CD14-positive monocyte (primary cell): ENCODE measurements at regions not wholly inside any gene's neighbourhood (a gene's known extent, or its start where the extent isn't known, plus 50 kb on each side); places are given as distances from the start of the nearest gene placed in this dataset.

Source experiments
- DNase-seq, 3 donors: peaks; one replicate each; pipeline ENCODE4 v3.0.0-alpha.2; 2011 to 2022
- H2AFZ ChIP-seq: 2 replicates; pipeline ENCODE4 v1.6.0; 2012; ENCODE audit warnings: mild to moderate bottlenecking, low read depth, low read length, inconsistent platforms; ENCODE audit not compliant: insufficient read depth, poor library complexity, severe bottlenecking
- H3K27ac ChIP-seq, 2 donors: 1 replicate in 1 of 2; 2 replicates in 1 of 2; pipeline ENCODE4 v1.5.1; 2012 to 2013; ENCODE audit warnings: low read length in 2 of 2, control low read depth in 1 of 2, inconsistent platforms in 1 of 2, low read depth in 1 of 2, mild to moderate bottlenecking in 1 of 2
- H3K27me3 ChIP-seq, 2 donors: one replicate each; pipeline versions ENCODE4 v1.6.0 to v1.6.1; 2011 to 2013; ENCODE audit warnings: low read length in 2 of 2; ENCODE audit not compliant: control insufficient read depth in 2 of 2, insufficient read depth in 2 of 2
- H3K36me3 ChIP-seq, 2 donors: replicated peaks in 1 of 2; 1 replicate in 1 of 2; 2 replicates in 1 of 2; pipeline versions ENCODE4 v1.5.1 to v1.6.1; 2012 to 2013; ENCODE audit warnings: low read length in 2 of 2, control low read depth in 1 of 2, inconsistent platforms in 1 of 2, mild to moderate bottlenecking in 1 of 2; ENCODE audit not compliant: insufficient read depth in 2 of 2, control insufficient read depth in 1 of 2
- H3K4me1 ChIP-seq, 2 donors: 1 replicate in 1 of 2; 2 replicates in 1 of 2; pipeline versions ENCODE4 v1.5.1 to v1.6.1; 2012 to 2013; ENCODE audit warnings: low read length in 2 of 2, control low read depth in 1 of 2, inconsistent platforms in 1 of 2, mild to moderate bottlenecking in 1 of 2, moderate library complexity in 1 of 2; ENCODE audit not compliant: insufficient read depth in 2 of 2, control insufficient read depth in 1 of 2
- H3K4me2 ChIP-seq: replicated peaks from 2 replicates; pipeline ENCODE3; 2012; ENCODE audit warnings: low read length, moderate library complexity, mild to moderate bottlenecking; ENCODE audit not compliant: poor library complexity, severe bottlenecking; ENCODE audit errors: extremely low read depth
- H3K4me3 ChIP-seq, 3 experiments: fragments of 200-600 bp in 1 of 3; sonication (generic) in 1 of 3; replicated peaks in 1 of 3; 1 replicate in 2 of 3; 2 replicates in 1 of 3; pipeline ENCODE4 v1.5.1; 2011 to 2013; ENCODE audit warnings: low read length in 3 of 3, mild to moderate bottlenecking in 3 of 3, control low read depth in 2 of 3, low read depth in 2 of 3, inconsistent platforms in 1 of 3, moderate library complexity in 1 of 3
- H3K79me2 ChIP-seq: 2 replicates; pipeline ENCODE4 v1.6.0; 2012; ENCODE audit warnings: mild to moderate bottlenecking, control low read depth, inconsistent platforms, low read length, moderate library complexity; ENCODE audit not compliant: insufficient read depth
- H3K9ac ChIP-seq: 2 replicates; pipeline ENCODE4 v1.6.0; 2017; ENCODE audit warnings: low read length, mild to moderate bottlenecking; ENCODE audit not compliant: insufficient read depth, poor library complexity, severe bottlenecking
- H3K9me3 ChIP-seq, 2 donors: replicated peaks in 1 of 2; 1 replicate in 1 of 2; 2 replicates in 1 of 2; pipeline versions ENCODE4 v1.5.1 to v1.6.1; 2012 to 2013; ENCODE audit warnings: low read length in 2 of 2, control low read depth in 1 of 2; ENCODE audit not compliant: control insufficient read depth in 1 of 2, insufficient read depth in 1 of 2
- H4K20me1 ChIP-seq: 2 replicates; pipeline ENCODE4 v1.6.0; 2012; ENCODE audit warnings: mild to moderate bottlenecking, low read length, control low read depth, moderate library complexity; ENCODE audit not compliant: insufficient read depth
- H3K27ac Mint-ChIP-seq, 7 donors: one replicate each; pipeline ENCODE4 v1.8.0; 2020; ENCODE audit warnings: mild to moderate bottlenecking in 7 of 7, mixed read lengths in 7 of 7, moderate library complexity in 6 of 7, inconsistent platforms in 2 of 7
- H3K27me3 Mint-ChIP-seq, 3 donors: one replicate each; pipeline ENCODE4 v1.8.0; 2021 to 2022; ENCODE audit warnings: low read depth in 3 of 3, mild to moderate bottlenecking in 3 of 3, mixed read lengths in 3 of 3, moderate library complexity in 3 of 3, inconsistent platforms in 1 of 3
- H3K36me3 Mint-ChIP-seq, 2 donors: one replicate each; pipeline ENCODE4 v1.8.0; 2020; ENCODE audit warnings: mixed read lengths in 2 of 2, inconsistent platforms in 1 of 2, mild to moderate bottlenecking in 1 of 2
- H3K4me1 Mint-ChIP-seq: one replicate; pipeline ENCODE4 v1.8.0; 2020; ENCODE audit warnings: mild to moderate bottlenecking, mixed read lengths
- H3K4me3 Mint-ChIP-seq, 2 donors: one replicate each; pipeline ENCODE4 v1.8.0; 2020; ENCODE audit warnings: mild to moderate bottlenecking in 2 of 2, mixed read lengths in 2 of 2, moderate library complexity in 1 of 2
- H3K9me3 Mint-ChIP-seq, 7 donors: one replicate each; pipeline ENCODE4 v1.8.0; 2020 to 2022; ENCODE audit warnings: mixed read lengths in 7 of 7, mild to moderate bottlenecking in 6 of 7, moderate library complexity in 6 of 7, inconsistent platforms in 2 of 7
- CTCF ChIP-seq: fragments of 200-600 bp; IDR thresholded peaks from one replicate; pipeline ENCODE4 v1.8.0; 2022; ENCODE audit warnings: antibody characterized with exemption, mild to moderate bottlenecking
- WGBS: methylation state at CpG from one replicate; pipeline ENCODE4 v1.1.5; 2013; ENCODE audit warnings: missing lambda C conversion rate; ENCODE audit not compliant: insufficient coverage; 5-methylcytosine and 5-hydroxymethylcytosine counted together
- intact Hi-C, 2 donors: fragments of 100-400 bp; cut with micrococcal nuclease; formaldehyde crosslinking; loops; one replicate each; pipeline versions ENCODE4 v1.15.0 to v1.15.1; 2023

DNA sequence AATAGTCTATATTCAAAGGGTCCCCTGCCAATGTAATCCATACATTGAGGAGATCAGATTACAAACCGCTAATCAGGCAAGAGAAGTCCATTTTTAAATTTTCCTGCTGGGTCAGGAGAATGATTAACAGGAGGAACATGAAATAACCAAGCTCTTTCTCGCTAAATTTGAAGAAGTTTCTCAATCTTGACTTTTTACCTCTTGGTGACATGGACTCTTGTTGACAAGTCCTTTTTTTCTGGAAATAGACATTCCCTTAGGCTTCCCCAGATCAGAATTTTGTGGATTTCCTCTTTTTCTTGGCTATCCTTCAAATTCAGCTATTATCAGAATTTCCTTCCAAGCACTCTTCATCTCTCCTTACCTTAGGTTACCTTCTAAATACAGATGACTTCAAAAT lies 153.0 kb upstream of the LRATD1 start:
- intact Hi-C loops = no loop called here
- H2AFZ ChIP-seq = no peak overlapping the region
- peaks cover 0 to 5% (median 3%) of the 10 kb centered on the region in 7 donors for H3K9me3 Mint-ChIP-seq
- H3K9ac ChIP-seq = no peak overlapping the region
- H3K4me1 Mint-ChIP-seq = no peaks in the 10 kb centered on the region
- no peaks in the 10 kb centered on the region for H3K36me3 ChIP-seq
- DNase-seq = no peak
- no peak overlapping the region for H3K4me2 ChIP-seq
- H3K4me3 ChIP-seq = no peak overlapping the region
- H3K9me3 ChIP-seq = no peaks in the 10 kb centered on the region
- no peak for TF ChIP-seq CTCF
- no peaks in the 10 kb centered on the region for H3K27me3 ChIP-seq
- H3K27me3 Mint-ChIP-seq = no peaks in the 10 kb centered on the region
- H3K79me2 ChIP-seq = no peaks in the 10 kb centered on the region
- H4K20me1 ChIP-seq = no peaks in the 10 kb centered on the region
- no peak overlapping the region for H3K27ac Mint-ChIP-seq
- no peak overlapping the region for H3K27ac ChIP-seq
- H3K36me3 Mint-ChIP-seq = no peaks in the 10 kb centered on the region
- 80% methylated on average over 1 of the region's 2 CpGs for WGBS
- no peaks in the 10 kb centered on the region for H3K4me1 ChIP-seq
- no peak overlapping the region for H3K4me3 Mint-ChIP-seq

DNA sequence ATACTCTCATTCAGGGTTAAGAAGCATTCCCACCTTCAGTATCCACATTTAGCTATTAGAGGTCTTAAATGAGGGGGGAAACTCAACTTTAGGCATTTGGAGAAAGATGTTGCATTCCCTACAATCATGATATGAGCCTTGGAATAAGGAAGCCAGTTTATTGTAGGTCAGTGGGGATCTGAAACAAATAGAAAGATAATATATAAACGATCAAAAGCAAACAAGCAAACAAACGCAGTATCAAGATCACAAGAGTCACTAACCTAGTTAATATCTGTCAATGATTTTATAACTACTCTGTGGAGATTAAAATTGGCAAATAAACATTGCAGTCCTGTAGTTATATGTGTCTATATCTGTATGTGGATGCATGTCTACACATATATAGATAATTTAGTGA lies 152.4 kb upstream of the LRATD1 start:
- H3K4me3 Mint-ChIP-seq = no peak overlapping the region
- Histone ChIP-seq H3K4me1 (no peaks in the 10 kb centered on the region), H4K20me1 (no peaks in the 10 kb centered on the region), H3K27me3 (no peaks in the 10 kb centered on the region), H2AFZ (no peak overlapping the region), H3K4me3 (no peak overlapping the region), H3K9ac (no peak overlapping the region), H3K9me3 (no peaks in the 10 kb centered on the region), H3K36me3 (no peaks in the 10 kb centered on the region), H3K27ac (no peak overlapping the region), H3K4me2 (no peak overlapping the region), H3K79me2 (no peaks in the 10 kb centered on the region)
- H3K9me3 Mint-ChIP-seq = peaks cover 0 to 5% (median 3%) of the 10 kb centered on the region in 7 donors
- H3K27me3 Mint-ChIP-seq = no peaks in the 10 kb centered on the region
- TF ChIP-seq CTCF = no peak
- H3K27ac Mint-ChIP-seq = no peak overlapping the region
- DNase-seq = no peak
- intact Hi-C loops = no loop called here
- H3K36me3 Mint-ChIP-seq = no peaks in the 10 kb centered on the region
- H3K4me1 Mint-ChIP-seq = no peaks in the 10 kb centered on the region
- WGBS = no CpG with 5 or more reads among the region's 2 CpGs
